ENCODE measurements at regions not wholly inside any gene's neighbourhood (a gene's known extent, or its start where the extent isn't known, plus 50 kb on each side); places are given as distances from the start of the nearest gene placed in this dataset.
"Not testable (repeated sequence)": the region's sequence is repeated elsewhere in the genome, so short reads cannot be mapped to it uniquely, and the experiment has no call there.

- DNase-seq, result no peak
Observed at GRCh38 chr6:153984811-153985210, 54.2 kb upstream of the OPRM1 start.

- peak; percentile 80 for DNase-seq
Observed at GRCh38 chr6:153980171-153980570, 58.9 kb upstream of the OPRM1 start.

- not testable (repeated sequence) for DNase-seq
Observed at GRCh38 chr6:153978911-153979548, 60.0 kb upstream of the OPRM1 start.

GRCh38 chr6:153976921-153977693, 61.9 kb upstream of the OPRM1 start:
- peak; percentile 49 for DNase-seq

GRCh38 chr6:153966001-153966400, 73.0 kb upstream of the OPRM1 start:
- DNase-seq, result peak; percentile 64

GRCh38 chr6:153963352-153963751, 75.7 kb upstream of the OPRM1 start:
- DNase-seq, result no peak

GRCh38 chr6:153962555-153962954, 76.5 kb upstream of the OPRM1 start:
- no peak for DNase-seq

GRCh38 chr6:153960741-153961140, 78.3 kb upstream of the OPRM1 start:
- DNase-seq, result no peak

- DNase-seq, result no peak
Observed at GRCh38 chr6:153960281-153960680, 78.8 kb upstream of the OPRM1 start.

- no peak for DNase-seq
Observed at GRCh38 chr6:153959276-153959675, 79.8 kb upstream of the OPRM1 start.

- DNase-seq, result no peak
Observed at GRCh38 chr6:153958860-153959259, 80.2 kb upstream of the OPRM1 start.

- no peak for DNase-seq
Observed at GRCh38 chr6:153957394-153957793, 81.6 kb upstream of the OPRM1 start.

- peak; percentile 74 for DNase-seq
Observed at GRCh38 chr6:153956808-153957207, 82.2 kb upstream of the OPRM1 start.

- DNase-seq, result peak; percentile 48
Observed at GRCh38 chr6:153949616-153950015, 89.4 kb upstream of the OPRM1 start.

- DNase-seq, result peak; percentile 26
Observed at GRCh38 chr6:153947808-153948447, 91.1 kb upstream of the OPRM1 start.

GRCh38 chr6:153944201-153944600, 94.8 kb upstream of the OPRM1 start:
- no peak for DNase-seq

GRCh38 chr6:153942361-153942760, 96.7 kb upstream of the OPRM1 start:
- DNase-seq, result no peak

GRCh38 chr6:153941768-153942167, 97.3 kb upstream of the OPRM1 start:
- DNase-seq, result no peak

GRCh38 chr6:153938876-153939275, 100.2 kb upstream of the OPRM1 start:
- DNase-seq, result no peak

- no peak for DNase-seq
Observed at GRCh38 chr6:153931431-153931830, 107.6 kb upstream of the OPRM1 start.

GRCh38 chr6:153927867-153928266, 111.2 kb upstream of the OPRM1 start:
- no peak for DNase-seq

GRCh38 chr6:153898360-153899059, 140.5 kb upstream of the OPRM1 start:
- DNase-seq, result no peak

- no peak for DNase-seq
Observed at GRCh38 chr6:153882411-153882810, 156.6 kb upstream of the OPRM1 start.

All from fibroblast of skin of scalp (primary cell).